Left renal pelvis (tissue), 4 donors: ENCODE measurements at regions not wholly inside any gene's neighbourhood (a gene's known extent, or its start where the extent isn't known, plus 50 kb on each side); places are given as distances from the start of the nearest gene placed in this dataset.

Experiments
- DNase-seq, 4 donors: peaks; one replicate each; pipeline ENCODE4 v3.0.0-alpha.2; 2013; ENCODE audit warnings: low read depth in 4 of 4, low spot score in 3 of 4

GRCh38 chr4:179472164-179472563, 2029.9 kb upstream of the AGA start:
- no peak for DNase-seq

GRCh38 chr4:179478608-179479007, 2036.4 kb upstream of the AGA start:
- DNase-seq: no peak

- DNase-seq: no peak
These were observed 2043.5 kb upstream of the AGA start for GRCh38 chr4:179485781-179486180.

GRCh38 chr4:179486570-179487335, 2044.5 kb upstream of the AGA start:
- no peak for DNase-seq

GRCh38 chr4:179492260-179493080, 2050.2 kb upstream of the AGA start:
- no peak for DNase-seq

- no peak for DNase-seq
These were observed 2061.7 kb upstream of the AGA start for GRCh38 chr4:179503976-179504375.

GRCh38 chr4:179509489-179509888, 2067.3 kb upstream of the AGA start:
- no peak for DNase-seq

- no peak for DNase-seq
These were observed 2079.7 kb upstream of the AGA start for GRCh38 chr4:179521952-179522351.

GRCh38 chr4:179530958-179531357, 2088.7 kb upstream of the AGA start:
- no peak for DNase-seq

- no peak for DNase-seq
These were observed 2094.5 kb upstream of the AGA start for GRCh38 chr4:179536694-179537093.

- no peak for DNase-seq
These were observed 2097.4 kb upstream of the AGA start for GRCh38 chr4:179539641-179540040.

- DNase-seq: no peak
These were observed 2101.5 kb upstream of the AGA start for GRCh38 chr4:179543771-179544170.

- DNase-seq: no peak
These were observed 2102.3 kb upstream of the AGA start for GRCh38 chr4:179544496-179544895.

GRCh38 chr4:179552131-179552530, 2109.9 kb upstream of the AGA start:
- no peak for DNase-seq

- DNase-seq: no peak
These were observed 2121.5 kb upstream of the AGA start for GRCh38 chr4:179563741-179564140.

- DNase-seq: no peak
These were observed 2127.3 kb upstream of the AGA start for GRCh38 chr4:179569549-179569948.

- no peak for DNase-seq
These were observed 2140.1 kb upstream of the AGA start for GRCh38 chr4:179582164-179582905.

- no peak for DNase-seq
These were observed 2141.0 kb upstream of the AGA start for GRCh38 chr4:179583221-179583620.

GRCh38 chr4:179584101-179584500, 2141.9 kb upstream of the AGA start:
- DNase-seq: no peak

GRCh38 chr4:179585761-179586160, 2143.5 kb upstream of the AGA start:
- no peak for DNase-seq

- DNase-seq: no peak
These were observed 2144.2 kb upstream of the AGA start for GRCh38 chr4:179586460-179586859.
